K562 (cell line): ENCODE measurements at regions not wholly inside any gene's neighbourhood (a gene's known extent, or its start where the extent isn't known, plus 50 kb on each side); places are given as distances from the start of the nearest gene placed in this dataset.

Source experiments
- ATAC-seq: fragments of 200-7000 bp; cut with Tn5 transposase; 3 replicates; pipeline ENCODE4 v1.9.1; 2020; ENCODE audit warnings: moderate library complexity
- BruUV-seq: library from RNA; stranded (reverse); fragments of 400-500 nt; replicated peaks from 2 replicates; lab custom pipeline; 2021; lab: Mats Ljungman, UMichigan
- CTCF ChIA-PET: fragments of 300-600 bp; formaldehyde crosslinking; extraction: SDS; loops from one replicate; lab custom pipeline; 2021; ENCODE audit warnings: low intra/inter-chr PET ratio; lab: Yijun Ruan, JAX
- POLR2A ChIA-PET: fragments of 300-600, 350-650 bp; sonication (Branson Sonifier 250); formaldehyde crosslinking; extraction: SDS; loops from one replicate; lab custom pipeline; 2021; ENCODE audit warnings: antibody characterized with exemption, inconsistent platforms; lab: Yijun Ruan, JAX
- DNase-seq, 4 experiments: peaks; one replicate each; pipeline versions ENCODE4 v3.0.0 to v3.0.0-alpha.2; 2011 to 2018; ENCODE audit warnings: low spot score in 3 of 4, mixed read lengths in 3 of 4; ENCODE audit errors: extremely low read depth in 1 of 4
- FAIRE-seq: peaks from 2 replicates; lab custom pipeline; 2011; peaks lifted over from hg19 to GRCh38; lab: Jason Lieb, UNC
- H2AFZ ChIP-seq: 2 replicates; pipeline ENCODE4 v1.6.0; 2011; ENCODE audit warnings: low read depth, low read length, control low read depth, inconsistent platforms
- H3K27ac ChIP-seq: fragments of 200-600 bp; 3 replicates; pipeline ENCODE4 v1.8.0; 2011; ENCODE audit warnings: low read depth, mild to moderate bottlenecking, control low read depth, inconsistent platforms, low read length, moderate library complexity, mixed read lengths; ENCODE audit errors: extremely low read depth
- H3K27me3 ChIP-seq, 2 experiments: fragments of 300-600 bp in 1 of 2; 2 replicates in 1 of 2; 3 replicates in 1 of 2; pipeline versions ENCODE4 v1.6.0 to v1.8.0; 2011; ENCODE audit warnings: inconsistent platforms in 2 of 2, low read length in 2 of 2, mild to moderate bottlenecking in 1 of 2, mixed read lengths in 1 of 2, moderate library complexity in 1 of 2; ENCODE audit not compliant: control insufficient read depth in 2 of 2, insufficient read depth in 2 of 2
- H3K36me3 ChIP-seq: fragments of 300-600 bp; 3 replicates; pipeline ENCODE4 v1.8.0; 2011; ENCODE audit warnings: mild to moderate bottlenecking, low read length, inconsistent platforms; ENCODE audit not compliant: control insufficient read depth, insufficient read depth
- H3K4me1 ChIP-seq, 2 experiments: fragments of 200-600 bp in 1 of 2; replicated peaks in 1 of 2; 2 replicates in 1 of 2; 3 replicates in 1 of 2; pipeline versions ENCODE4 v1.5.1 to v1.8.0; 2011; ENCODE audit warnings: inconsistent platforms in 2 of 2, low read length in 2 of 2, mild to moderate bottlenecking in 1 of 2, mixed read lengths in 1 of 2, moderate library complexity in 1 of 2; ENCODE audit not compliant: control insufficient read depth in 2 of 2, insufficient read depth in 2 of 2
- H3K4me2 ChIP-seq: 2 replicates; pipeline ENCODE4 v1.6.1; 2011; ENCODE audit warnings: low read length, control low read depth, inconsistent platforms, mixed read lengths; ENCODE audit not compliant: insufficient read depth
- H3K4me3 ChIP-seq: fragments of 200-600 bp; sonication (generic), shearing (Covaris generic); 2 replicates; pipeline ENCODE4 v1.5.1; 2016; ENCODE audit warnings: control low read depth, inconsistent platforms
- H3K79me2 ChIP-seq: fragments of 200-600 bp; 3 replicates; pipeline ENCODE4 v1.8.0; 2011; ENCODE audit warnings: low read length, inconsistent platforms; ENCODE audit not compliant: control insufficient read depth, insufficient read depth
- H3K9ac ChIP-seq, 2 experiments: 2 replicates each; pipeline versions ENCODE4 v1.6.0 to v1.6.1; 2011; ENCODE audit warnings: low read depth in 2 of 2, low read length in 2 of 2, control low read depth in 1 of 2, inconsistent platforms in 1 of 2, mild to moderate bottlenecking in 1 of 2, mixed read lengths in 1 of 2; ENCODE audit not compliant: insufficient read depth in 1 of 2
- H3K9me1 ChIP-seq: one replicate; pipeline ENCODE4 v1.6.0; 2011; ENCODE audit warnings: inconsistent platforms, mild to moderate bottlenecking, low read length, moderate library complexity; ENCODE audit not compliant: control insufficient read depth, insufficient read depth
- H3K9me3 ChIP-seq: replicated peaks from 2 replicates; pipeline ENCODE4 v1.5.1; 2011; ENCODE audit warnings: low read depth, low read length, inconsistent platforms; ENCODE audit not compliant: control insufficient read depth, insufficient read depth
- H4K20me1 ChIP-seq: replicated peaks from 2 replicates; pipeline ENCODE4 v1.6.1; 2011; ENCODE audit warnings: low read length, inconsistent platforms, mixed read lengths; ENCODE audit not compliant: control insufficient read depth, insufficient read depth
- AFF1 ChIP-seq, 2 experiments: fragments of 450-650 bp; IDR thresholded peaks; 2 replicates each; pipeline ENCODE4 v1.6.1; 2018; ENCODE audit warnings: mild to moderate bottlenecking in 2 of 2, low read depth in 1 of 2; ENCODE audit not compliant: partially characterized antibody in 2 of 2
- CBX3 ChIP-seq, 2 experiments: IDR thresholded peaks; 1 replicate in 1 of 2; 2 replicates in 1 of 2; pipeline ENCODE4 v1.6.1; 2012; ENCODE audit warnings: inconsistent platforms in 2 of 2, low read length in 2 of 2, borderline replicate concordance in 1 of 2, control low read depth in 1 of 2
- DPF2 ChIP-seq: fragments of 450-650 bp; IDR thresholded peaks from 2 replicates; pipeline ENCODE4 v1.6.1; 2016
- KDM4B ChIP-seq, 2 experiments: fragments of 450-650 bp in 1 of 2; sonication (generic) in 1 of 2; IDR thresholded peaks; 2 replicates each; pipeline ENCODE4 v1.6.1; 2016 to 2017; ENCODE audit warnings: borderline replicate concordance in 2 of 2, antibody characterized with exemption in 1 of 2, low read depth in 1 of 2, mild to moderate bottlenecking in 1 of 2
- MAFF ChIP-seq: IDR thresholded peaks from 2 replicates; pipeline ENCODE4 v1.6.1; 2012; ENCODE audit warnings: low read length, improper control_type of control experiment
- RBM14 ChIP-seq: fragments of 200-400 bp; formaldehyde crosslinking; IDR thresholded peaks from 2 replicates; pipeline ENCODE4 v1.6.1; 2018; ENCODE audit warnings: low read depth, mild to moderate bottlenecking, low read length, moderate library complexity, borderline replicate concordance; ENCODE audit not compliant: insufficient read depth
- RBM15 ChIP-seq: fragments of 200-400 bp; formaldehyde crosslinking; IDR thresholded peaks from 2 replicates; pipeline ENCODE4 v1.6.1; 2018; ENCODE audit warnings: mild to moderate bottlenecking, low read length, moderate library complexity; ENCODE audit not compliant: insufficient read depth
- ZNF212 ChIP-seq: fragments of 450-650 bp; formaldehyde crosslinking; IDR thresholded peaks from 2 replicates; pipeline ENCODE4 v1.4.0; 2020; ENCODE audit warnings: mild to moderate bottlenecking
- ZNF324 ChIP-seq: fragments of 250-450 bp; sonication (Bioruptor Pico); IDR thresholded peaks from 2 replicates; pipeline ENCODE4 v1.4.0; 2020; ENCODE audit warnings: mild to moderate bottlenecking
- ZNF583 ChIP-seq: fragments of 250-450 bp; sonication (Bioruptor Pico); IDR thresholded peaks from 2 replicates; pipeline ENCODE4 v1.4.0; 2020
- WGBS: fragments of 100-300 bp; shearing (Covaris generic); methylation state at CpG from one replicate; pipeline ENCODE4 v1.1.6; 2016; ENCODE audit warnings: low coverage, mixed read lengths; ENCODE audit not compliant: insufficient coverage; ENCODE audit errors: missing lambda C conversion rate; 5-methylcytosine and 5-hydroxymethylcytosine counted together
- in situ Hi-C: fragments of 300-500 bp; cut with MboI; formaldehyde crosslinking; loops from 4 replicates; pipeline ENCODE4 v1.15.0; 2018; ENCODE audit warnings: inconsistent platforms, mixed read lengths
- intact Hi-C: fragments of 100-400 bp; cut with micrococcal nuclease; formaldehyde crosslinking; loops from 2 replicates; pipeline ENCODE4 v1.14.2; 2022
- TF ChIP-seq, protein P1 (sequence below): fragments of 250-450 bp; sonication (Bioruptor Pico); IDR thresholded peaks from 2 replicates; pipeline ENCODE4 v1.5.0; 2021
- TF ChIP-seq, protein P2 (sequence below): sonication (generic); formaldehyde crosslinking; IDR thresholded peaks from 2 replicates; pipeline ENCODE4 v1.8.1; 2022; ENCODE audit warnings: missing genetic modification reagents
- TF ChIP-seq, protein P3 (sequence below): fragments of 250-450 bp; sonication (Bioruptor Pico); IDR thresholded peaks from 2 replicates; pipeline ENCODE4 v1.4.0; 2020; ENCODE audit warnings: mild to moderate bottlenecking, moderate library complexity

DNA sequence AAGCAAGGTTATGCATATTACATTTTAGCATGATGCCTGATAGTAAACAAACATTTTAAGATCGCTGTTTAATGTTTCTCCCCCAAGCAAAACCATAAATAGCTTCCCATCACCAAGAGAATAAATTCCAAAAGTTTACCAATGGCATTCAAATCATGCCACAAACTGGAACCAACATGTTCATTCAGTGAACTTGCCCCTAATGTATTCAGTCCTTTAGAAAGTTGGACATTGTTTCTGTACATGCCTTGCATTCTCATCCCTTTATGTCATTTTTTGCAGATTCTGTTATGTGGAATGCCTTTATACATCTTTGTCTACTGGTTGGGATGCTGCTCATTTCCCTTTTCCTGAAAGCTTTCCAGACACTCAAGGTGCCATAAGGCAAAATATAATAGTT, 105.5 kb downstream of the PYDC2 start (continued):
- TF ChIP-seq, protein P1, sequence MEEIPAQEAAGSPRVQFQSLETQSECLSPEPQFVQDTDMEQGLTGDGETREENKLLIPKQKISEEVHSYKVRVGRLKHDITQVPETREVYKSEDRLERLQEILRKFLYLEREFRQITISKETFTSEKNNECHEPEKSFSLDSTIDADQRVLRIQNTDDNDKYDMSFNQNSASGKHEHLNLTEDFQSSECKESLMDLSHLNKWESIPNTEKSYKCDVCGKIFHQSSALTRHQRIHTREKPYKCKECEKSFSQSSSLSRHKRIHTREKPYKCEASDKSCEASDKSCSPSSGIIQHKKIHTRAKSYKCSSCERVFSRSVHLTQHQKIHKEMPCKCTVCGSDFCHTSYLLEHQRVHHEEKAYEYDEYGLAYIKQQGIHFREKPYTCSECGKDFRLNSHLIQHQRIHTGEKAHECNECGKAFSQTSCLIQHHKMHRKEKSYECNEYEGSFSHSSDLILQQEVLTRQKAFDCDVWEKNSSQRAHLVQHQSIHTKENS (CRISPR knock-in tag), result no peak

GRCh38 chr3:191568206-191568605, 107.2 kb downstream of the PYDC2 start:
- DNase-seq (no peak), ATAC-seq (no peak), FAIRE-seq (no peak)
- no peak overlapping the region for H3K4me2 ChIP-seq
- no peaks in the 10 kb centered on the region for H3K9me3 ChIP-seq
- ChIA-PET POLR2A (no interaction called here), CTCF (no interaction called here)
- no peak overlapping the region for H2AFZ ChIP-seq
- H3K9me1 ChIP-seq, result no peaks in the 10 kb centered on the region
- in situ Hi-C loops (no loop called here), intact Hi-C loops (no loop called here)
- no peaks in the 10 kb centered on the region for H4K20me1 ChIP-seq
- H3K27me3 ChIP-seq, result no peaks in the 10 kb centered on the region
- H3K27ac ChIP-seq, result no peak overlapping the region
- H3K9ac ChIP-seq, result no peak overlapping the region
- BruUV-seq, result no TSS peak
- 81% methylated on average over 7 of the region's 7 CpGs for WGBS
- no peaks in the 10 kb centered on the region for H3K4me1 ChIP-seq
- no peak overlapping the region for H3K4me3 ChIP-seq
- H3K79me2 ChIP-seq, result no peaks in the 10 kb centered on the region
- peaks cover 9% of the 10 kb centered on the region; the same call in 2 of the 3 replicates for H3K36me3 ChIP-seq
- TF ChIP-seq DPF2 (no peak), KDM4B (IDR thresholded peaks at IDR 0.05; ENCODE audit: borderline replicate concordance in 2 of 2, low read depth in 1 of 2) (no peak), RBM14 (no peak), ZNF212 (CRISPR knock-in tag) (no peak), MAFF (no peak), RBM15 (no peak), ZNF324 (no peak), ZNF583 (no peak), AFF1 (IDR thresholded peaks at IDR 0.05; ENCODE audit: low read depth in 1 of 2, partially characterized antibody in 2 of 2) (no peak), CBX3 (IDR thresholded peaks at IDR 0.05; ENCODE audit: borderline replicate concordance in 1 of 2, low read length in 2 of 2) (no peak)
- TF ChIP-seq, protein P2, sequence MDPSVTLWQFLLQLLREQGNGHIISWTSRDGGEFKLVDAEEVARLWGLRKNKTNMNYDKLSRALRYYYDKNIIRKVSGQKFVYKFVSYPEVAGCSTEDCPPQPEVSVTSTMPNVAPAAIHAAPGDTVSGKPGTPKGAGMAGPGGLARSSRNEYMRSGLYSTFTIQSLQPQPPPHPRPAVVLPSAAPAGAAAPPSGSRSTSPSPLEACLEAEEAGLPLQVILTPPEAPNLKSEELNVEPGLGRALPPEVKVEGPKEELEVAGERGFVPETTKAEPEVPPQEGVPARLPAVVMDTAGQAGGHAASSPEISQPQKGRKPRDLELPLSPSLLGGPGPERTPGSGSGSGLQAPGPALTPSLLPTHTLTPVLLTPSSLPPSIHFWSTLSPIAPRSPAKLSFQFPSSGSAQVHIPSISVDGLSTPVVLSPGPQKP (CRISPR knock-in tag), result no peak
- TF ChIP-seq, protein P3, sequence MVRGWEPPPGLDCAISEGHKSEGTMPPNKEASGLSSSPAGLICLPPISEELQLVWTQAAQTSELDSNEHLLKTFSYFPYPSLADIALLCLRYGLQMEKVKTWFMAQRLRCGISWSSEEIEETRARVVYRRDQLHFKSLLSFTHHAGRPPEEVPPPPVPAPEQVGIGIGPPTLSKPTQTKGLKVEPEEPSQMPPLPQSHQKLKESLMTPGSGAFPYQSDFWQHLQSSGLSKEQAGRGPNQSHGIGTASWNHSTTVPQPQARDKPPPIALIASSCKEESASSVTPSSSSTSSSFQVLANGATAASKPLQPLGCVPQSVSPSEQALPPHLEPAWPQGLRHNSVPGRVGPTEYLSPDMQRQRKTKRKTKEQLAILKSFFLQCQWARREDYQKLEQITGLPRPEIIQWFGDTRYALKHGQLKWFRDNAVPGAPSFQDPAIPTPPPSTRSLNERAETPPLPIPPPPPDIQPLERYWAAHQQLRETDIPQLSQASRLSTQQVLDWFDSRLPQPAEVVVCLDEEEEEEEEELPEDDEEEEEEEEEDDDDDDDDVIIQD (CRISPR knock-in tag), result no peak
